Esophagus squamous epithelium (tissue), 5 donors: ENCODE measurements at regions not wholly inside any gene's neighbourhood (a gene's known extent, or its start where the extent isn't known, plus 50 kb on each side); places are given as distances from the start of the nearest gene placed in this dataset.

Experiments
- DNase-seq: peaks from one replicate; lab custom pipeline; 2025; lab: John Stamatoyannopoulos, UW
- H3K27ac ChIP-seq, 4 donors: fragments of 200-600 bp; sonication (generic); one replicate each; pipeline ENCODE4 v1.5.1; 2016 to 2019; ENCODE audit warnings: mild to moderate bottlenecking in 1 of 4
- H3K27me3 ChIP-seq, 4 donors: fragments of 200-600 bp; sonication (generic); 1 replicate in 3 of 4; 2 replicates in 1 of 4; pipeline versions ENCODE4 v1.5.1 to v1.6.0; 2017 to 2021; ENCODE audit warnings: antibody characterized with exemption in 1 of 4
- H3K36me3 ChIP-seq, 3 donors: fragments of 200-600 bp; sonication (generic); one replicate each; pipeline ENCODE4 v1.5.1; 2016 to 2019
- H3K4me1 ChIP-seq, 3 donors: fragments of 200-600 bp; sonication (generic); one replicate each; pipeline ENCODE4 v1.5.1; 2017 to 2019
- H3K4me3 ChIP-seq, 4 donors: fragments of 200-600 bp; sonication (generic); 1 replicate in 3 of 4; 2 replicates in 1 of 4; pipeline ENCODE4 v1.5.1; 2016 to 2019; ENCODE audit warnings: mild to moderate bottlenecking in 2 of 4, moderate library complexity in 1 of 4
- H3K9me3 ChIP-seq, 3 donors: fragments of 200-600 bp; sonication (generic); one replicate each; pipeline ENCODE4 v1.5.1; 2016 to 2019
- POLR2A ChIP-seq, 4 donors: fragments of 450-650 bp; IDR thresholded peaks; one replicate each; pipeline ENCODE4 v1.6.1; 2017; ENCODE audit warnings: antibody characterized with exemption in 4 of 4, mild to moderate bottlenecking in 4 of 4, moderate library complexity in 3 of 4
- WGBS, 2 donors: methylation state at CpG; one replicate each; pipeline ENCODE4 v1.1.5; 2018; 5-methylcytosine and 5-hydroxymethylcytosine counted together
- intact Hi-C: fragments of 100-400 bp; cut with DNase I; formaldehyde crosslinking; loops from one replicate; pipeline ENCODE4 v1.15.0; 2022
- TF ChIP-seq, protein P1 (sequence below), 6 experiments: fragments of 450-650 bp in 4 of 6; fragments of 200-600 bp in 2 of 6; sonication (generic) in 2 of 6; IDR thresholded peaks; one replicate each; pipeline ENCODE4 v1.5.1; 2016 to 2019; ENCODE audit warnings: antibody characterized with exemption in 6 of 6, mild to moderate bottlenecking in 4 of 6, moderate library complexity in 4 of 6
- donor health status: DM: yes; HTN: yes; CAD: no.

DNA sequence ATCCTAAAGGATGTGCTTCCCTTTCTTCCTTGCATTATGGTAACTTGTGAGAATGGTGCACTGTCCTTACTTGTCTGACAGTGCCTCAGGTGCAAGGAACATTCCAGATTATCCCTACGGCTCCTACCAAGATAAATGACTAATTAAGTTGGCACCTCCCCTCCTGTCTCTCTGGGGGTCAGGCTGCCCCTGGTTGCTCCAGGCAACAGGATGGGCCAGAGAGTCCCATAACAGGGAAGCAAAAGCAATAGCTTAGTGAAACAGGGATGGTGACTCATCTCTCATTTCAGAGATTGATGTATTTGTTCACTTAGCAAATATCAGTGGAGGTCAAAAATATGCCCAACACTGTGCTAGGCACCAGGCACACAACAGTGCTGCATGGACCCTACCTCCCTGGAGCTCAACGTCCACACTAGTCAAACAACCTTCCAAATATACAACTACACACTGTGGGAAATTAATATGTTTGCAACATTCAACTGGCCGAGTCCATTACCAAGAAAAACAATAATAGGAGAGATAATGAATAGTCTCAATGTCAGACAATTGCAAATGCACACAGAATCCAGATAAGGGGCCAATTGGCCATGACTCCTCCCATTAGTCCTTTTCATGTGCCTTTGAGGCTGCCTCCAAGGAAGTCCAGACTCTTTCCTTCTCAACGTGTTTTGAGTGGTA, 249.0 kb downstream of the TLE3 start:
- H3K4me1 ChIP-seq: no peaks in the 10 kb centered on the region
- 47 to 53% methylated on average over 4 of the region's 4 CpGs for WGBS, 2 donors
- no peak for DNase-seq
- no peak overlapping the region for H3K4me3 ChIP-seq
- no peak overlapping the region for H3K27ac ChIP-seq
- no peak for TF ChIP-seq POLR2A (IDR thresholded peaks at IDR 0.05)
- TF ChIP-seq, protein P1, sequence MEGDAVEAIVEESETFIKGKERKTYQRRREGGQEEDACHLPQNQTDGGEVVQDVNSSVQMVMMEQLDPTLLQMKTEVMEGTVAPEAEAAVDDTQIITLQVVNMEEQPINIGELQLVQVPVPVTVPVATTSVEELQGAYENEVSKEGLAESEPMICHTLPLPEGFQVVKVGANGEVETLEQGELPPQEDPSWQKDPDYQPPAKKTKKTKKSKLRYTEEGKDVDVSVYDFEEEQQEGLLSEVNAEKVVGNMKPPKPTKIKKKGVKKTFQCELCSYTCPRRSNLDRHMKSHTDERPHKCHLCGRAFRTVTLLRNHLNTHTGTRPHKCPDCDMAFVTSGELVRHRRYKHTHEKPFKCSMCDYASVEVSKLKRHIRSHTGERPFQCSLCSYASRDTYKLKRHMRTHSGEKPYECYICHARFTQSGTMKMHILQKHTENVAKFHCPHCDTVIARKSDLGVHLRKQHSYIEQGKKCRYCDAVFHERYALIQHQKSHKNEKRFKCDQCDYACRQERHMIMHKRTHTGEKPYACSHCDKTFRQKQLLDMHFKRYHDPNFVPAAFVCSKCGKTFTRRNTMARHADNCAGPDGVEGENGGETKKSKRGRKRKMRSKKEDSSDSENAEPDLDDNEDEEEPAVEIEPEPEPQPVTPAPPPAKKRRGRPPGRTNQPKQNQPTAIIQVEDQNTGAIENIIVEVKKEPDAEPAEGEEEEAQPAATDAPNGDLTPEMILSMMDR (IDR thresholded peaks at IDR 0.05): no peak
- H3K36me3 ChIP-seq: no peaks in the 10 kb centered on the region
- peaks cover 0 to 60% (median 0%) of the 10 kb centered on the region in 4 donors for H3K27me3 ChIP-seq
- intact Hi-C loops: no loop called here
- H3K9me3 ChIP-seq: no peaks in the 10 kb centered on the region

DNA sequence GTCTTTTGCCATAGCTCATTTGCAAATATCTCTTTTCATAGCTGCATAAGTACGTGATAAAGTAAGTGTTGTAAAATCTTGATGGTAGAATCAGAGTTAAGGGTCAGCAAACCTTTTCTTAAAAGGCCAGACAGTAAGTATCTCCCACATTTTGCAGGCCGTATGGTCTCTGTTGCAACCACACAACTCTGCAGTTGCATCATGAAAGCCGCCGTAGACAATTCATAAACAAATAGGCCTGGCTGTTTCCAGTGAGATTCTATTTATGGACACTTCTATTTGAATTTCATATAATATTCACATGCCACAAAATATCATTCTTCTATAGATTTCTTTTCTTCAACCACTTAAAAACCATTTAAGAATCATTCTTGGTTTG, 248.5 kb downstream of the TLE3 start:
- H3K27ac ChIP-seq: no peak overlapping the region
- H3K27me3 ChIP-seq: peaks cover 0 to 55% (median 0%) of the 10 kb centered on the region in 4 donors
- no peak for DNase-seq
- no peaks in the 10 kb centered on the region for H3K4me1 ChIP-seq
- no peaks in the 10 kb centered on the region for H3K9me3 ChIP-seq
- no peak overlapping the region for H3K4me3 ChIP-seq
- no peaks in the 10 kb centered on the region for H3K36me3 ChIP-seq
- intact Hi-C loops: no loop called here
- 72 to 80% methylated on average over 4 of the region's 4 CpGs for WGBS, 2 donors
- TF ChIP-seq POLR2A (IDR thresholded peaks at IDR 0.05): no peak
- TF ChIP-seq, protein P1 (IDR thresholded peaks at IDR 0.05): no peak

DNA sequence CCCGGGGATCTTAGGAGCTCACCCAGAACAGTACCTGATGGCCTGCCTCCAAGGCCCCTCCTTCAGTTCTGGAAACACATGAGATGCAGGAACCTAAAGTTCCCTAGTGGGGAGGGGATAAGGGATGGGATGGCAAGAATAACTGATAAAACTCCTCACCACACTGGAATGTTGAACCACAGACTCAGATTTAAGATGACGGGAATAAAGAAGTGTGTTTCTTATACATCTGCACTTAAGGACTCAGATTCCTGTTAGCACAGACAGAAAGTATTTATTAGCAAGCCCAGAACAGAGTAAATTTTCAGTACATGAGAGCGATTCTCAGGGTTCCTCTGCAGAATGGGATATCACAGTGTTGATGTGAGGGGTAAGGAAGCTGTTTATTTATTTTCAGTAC, 245.2 kb downstream of the TLE3 start:
- no peak overlapping the region for H3K27ac ChIP-seq
- no peak for DNase-seq
- intact Hi-C loops: no loop called here
- peaks cover 0 to 31% (median 0%) of the 10 kb centered on the region in 4 donors for H3K27me3 ChIP-seq
- TF ChIP-seq POLR2A (IDR thresholded peaks at IDR 0.05): no peak
- TF ChIP-seq, protein P1 (IDR thresholded peaks at IDR 0.05): no peak
- H3K4me1 ChIP-seq: no peaks in the 10 kb centered on the region
- no peaks in the 10 kb centered on the region for H3K9me3 ChIP-seq
- 64 to 88% methylated on average over 2 of the region's 3 CpGs for WGBS, 2 donors
- no peaks in the 10 kb centered on the region for H3K36me3 ChIP-seq
- H3K4me3 ChIP-seq: no peak overlapping the region

DNA sequence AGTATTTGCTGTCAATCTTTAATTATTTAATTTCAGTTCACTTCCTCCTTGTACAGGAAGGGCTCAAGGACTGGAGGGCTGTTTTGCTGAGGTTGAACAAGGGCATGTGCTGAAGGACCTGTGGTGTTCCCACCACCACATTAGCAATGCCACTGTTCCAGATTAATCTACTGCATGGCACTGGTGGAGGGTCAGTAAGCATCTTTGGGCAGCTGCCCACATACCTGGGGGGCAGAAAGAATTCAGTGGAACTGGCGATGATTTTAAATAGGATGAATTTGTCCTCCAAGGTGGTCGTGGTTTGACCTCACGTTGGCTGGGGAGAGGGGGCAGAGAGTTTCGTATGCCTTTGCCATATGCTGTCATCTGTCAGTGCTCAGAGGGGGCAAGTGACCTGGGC, 244.8 kb downstream of the TLE3 start:
- intact Hi-C loops: no loop called here
- Histone ChIP-seq H3K4me1 (no peaks in the 10 kb centered on the region), H3K4me3 (no peak overlapping the region), H3K9me3 (no peaks in the 10 kb centered on the region), H3K36me3 (no peaks in the 10 kb centered on the region), H3K27me3 (peaks cover 0 to 32% (median 0%) of the 10 kb centered on the region in 4 donors), H3K27ac (peak overlapping the region in 3 of 4 donors; percentile 38 to 64 (median 39))
- TF ChIP-seq, protein P1 (IDR thresholded peaks at IDR 0.05): no peak
- no peak for TF ChIP-seq POLR2A (IDR thresholded peaks at IDR 0.05)
- no peak for DNase-seq
- WGBS, 2 donors: 70 to 85% methylated on average over 4 of the region's 4 CpGs

DNA sequence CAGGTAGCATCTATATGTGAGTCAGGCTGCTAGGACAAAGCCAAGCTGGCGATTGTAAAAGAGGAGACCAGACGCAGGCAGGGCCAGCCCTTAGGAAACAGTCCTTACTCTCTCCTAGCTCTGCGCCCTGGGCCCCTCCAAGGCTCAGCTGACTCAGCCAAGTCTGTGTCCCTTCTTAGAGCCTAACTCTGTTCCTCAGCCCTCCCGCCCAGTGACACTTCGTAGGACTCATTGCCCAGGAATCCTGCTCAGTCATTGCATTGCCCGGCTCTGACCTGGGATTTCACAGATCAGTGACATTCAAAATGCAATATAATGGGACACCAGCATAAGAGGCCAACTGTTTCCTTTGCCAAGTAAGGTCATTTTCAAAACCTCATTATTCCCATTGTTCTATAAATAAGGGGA, 244.2 kb downstream of the TLE3 start:
- 60 to 76% methylated on average over 6 of the region's 6 CpGs for WGBS, 2 donors
- no peak for DNase-seq
- H3K4me3 ChIP-seq: no peak overlapping the region
- TF ChIP-seq, protein P1 (IDR thresholded peaks at IDR 0.05): no peak
- TF ChIP-seq POLR2A (IDR thresholded peaks at IDR 0.05): no peak
- intact Hi-C loops: no loop called here
- H3K9me3 ChIP-seq: no peaks in the 10 kb centered on the region
- H3K27ac ChIP-seq: peak overlapping the region in 3 of 4 donors; percentile 38 to 64 (median 39)
- H3K36me3 ChIP-seq: no peaks in the 10 kb centered on the region
- peaks cover 0 to 35% (median 0%) of the 10 kb centered on the region in 4 donors for H3K27me3 ChIP-seq
- no peaks in the 10 kb centered on the region for H3K4me1 ChIP-seq
